Cardiac septum (tissue), 1 donor: ENCODE measurements at regions not wholly inside any gene's neighbourhood (a gene's known extent, or its start where the extent isn't known, plus 50 kb on each side); places are given as distances from the start of the nearest gene placed in this dataset.

Experiments used
- DNase-seq: peaks from one replicate; pipeline ENCODE4 v3.0.0-alpha.2; 2020; ENCODE audit warnings: low spot score
- intact Hi-C: fragments of 100-400 bp; cut with DNase I; formaldehyde crosslinking; loops from one replicate; pipeline ENCODE4 v1.14.0; 2022
- donor health status: DM: no; HTN: no; CAD: no.

- DNase-seq, result no peak
- intact Hi-C loops, result no loop called here
Measured at GRCh38 chr1:239758756-239759155, 332.9 kb upstream of the FMN2 start.

DNA sequence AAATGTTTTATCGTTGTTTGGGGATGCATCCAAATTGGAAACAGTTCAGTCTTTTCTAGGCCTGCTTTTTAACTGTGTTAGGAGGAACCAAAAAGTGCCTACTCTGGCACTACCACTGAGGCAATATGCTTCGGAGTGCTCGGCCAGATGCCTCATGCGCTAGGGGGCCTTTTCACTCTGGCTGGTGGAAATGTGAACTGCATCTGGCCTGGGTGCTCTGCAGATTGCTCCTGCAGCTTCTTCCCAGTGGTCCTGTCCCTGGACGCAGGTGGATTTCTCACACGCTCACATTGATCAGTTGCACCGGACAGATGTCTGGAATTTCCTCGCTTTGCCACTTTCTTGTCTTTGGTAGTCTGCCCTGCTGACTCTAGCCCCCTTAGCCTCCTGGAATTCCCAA lies 330.2 kb upstream of the FMN2 start:
- intact Hi-C loops, result no loop called here

GRCh38 chr1:239763850-239764249 lies 327.8 kb upstream of the FMN2 start:
- intact Hi-C loops, result no loop called here
- DNase-seq, result no peak

More for the DNA sequence above, 330.2 kb upstream of the FMN2 start:
- DNase-seq, result no peak

DNA sequence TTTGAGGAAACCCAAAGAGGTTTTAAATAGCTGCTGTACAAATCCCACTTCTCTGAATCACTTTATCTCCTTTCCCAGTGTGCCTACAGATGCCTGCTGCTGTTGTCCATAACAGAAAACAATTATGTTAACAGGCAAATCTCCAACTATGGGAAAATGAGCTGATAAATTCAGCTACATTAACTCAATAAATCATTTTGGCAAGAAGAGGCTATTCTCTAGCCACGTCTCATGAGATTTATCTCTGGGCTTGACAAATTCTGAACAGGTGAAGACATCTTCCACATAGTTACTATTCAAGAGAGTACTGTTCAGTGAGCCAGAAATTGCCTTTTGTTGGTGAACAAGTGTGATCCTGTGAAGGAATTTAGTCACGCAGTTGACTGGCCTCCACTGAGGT lies 327.1 kb upstream of the FMN2 start:
- DNase-seq, result no peak
- intact Hi-C loops, result no loop called here

- no peak for DNase-seq
- intact Hi-C loops, result no loop called here
Measured at GRCh38 chr1:239765163-239765562, 326.5 kb upstream of the FMN2 start.

DNA sequence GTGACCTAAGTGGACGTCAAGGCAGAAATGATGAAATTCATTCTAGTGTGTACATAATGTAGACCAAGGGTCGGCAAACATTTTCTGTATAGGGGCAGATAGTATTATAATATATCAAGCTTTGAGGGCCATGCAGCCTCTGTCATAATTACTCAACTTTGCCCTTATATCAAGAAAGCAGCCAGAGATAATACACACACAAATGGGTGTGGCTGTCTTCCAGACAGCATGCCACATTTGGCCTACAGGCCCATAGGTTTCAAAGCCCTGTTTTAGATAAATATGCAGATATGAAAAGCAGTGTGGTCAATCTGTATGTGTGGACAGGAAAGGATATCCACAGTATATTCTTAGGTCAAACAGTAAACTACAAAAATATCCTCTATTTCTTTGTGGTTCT lies 320.1 kb upstream of the FMN2 start:
- no peak for DNase-seq
- intact Hi-C loops, result no loop called here

- intact Hi-C loops, result no loop called here
- DNase-seq, result no peak
Measured at GRCh38 chr1:239772446-239772845, 319.2 kb upstream of the FMN2 start.

DNA sequence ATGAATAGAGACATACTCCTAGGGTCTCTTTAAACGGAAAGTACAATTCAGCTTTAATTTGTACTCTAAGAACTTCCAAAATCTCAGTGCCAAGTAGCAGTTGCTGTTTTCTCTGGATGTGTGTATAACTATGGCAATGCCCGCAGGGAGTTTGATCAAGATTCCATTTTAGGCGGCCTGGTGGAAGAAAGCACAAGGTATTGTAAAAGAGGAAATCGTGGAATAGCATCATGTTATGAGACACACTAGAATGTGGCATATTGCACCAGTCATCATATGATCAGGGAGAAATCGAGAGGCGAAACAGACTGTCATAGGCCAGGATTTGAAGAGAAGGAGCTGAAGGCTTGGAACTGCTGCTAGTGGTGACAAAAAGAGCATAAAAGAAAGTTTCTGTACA lies 316.2 kb upstream of the FMN2 start:
- no peak for DNase-seq
- intact Hi-C loops, result no loop called here

- intact Hi-C loops, result no loop called here
- no peak for DNase-seq
Measured at GRCh38 chr1:239778208-239778813, 313.4 kb upstream of the FMN2 start.

- intact Hi-C loops, result no loop called here
- no peak for DNase-seq
Measured at GRCh38 chr1:239779962-239780361, 311.7 kb upstream of the FMN2 start.

- intact Hi-C loops, result no loop called here
- no peak for DNase-seq
Measured at GRCh38 chr1:239784896-239785295, 306.8 kb upstream of the FMN2 start.

DNA sequence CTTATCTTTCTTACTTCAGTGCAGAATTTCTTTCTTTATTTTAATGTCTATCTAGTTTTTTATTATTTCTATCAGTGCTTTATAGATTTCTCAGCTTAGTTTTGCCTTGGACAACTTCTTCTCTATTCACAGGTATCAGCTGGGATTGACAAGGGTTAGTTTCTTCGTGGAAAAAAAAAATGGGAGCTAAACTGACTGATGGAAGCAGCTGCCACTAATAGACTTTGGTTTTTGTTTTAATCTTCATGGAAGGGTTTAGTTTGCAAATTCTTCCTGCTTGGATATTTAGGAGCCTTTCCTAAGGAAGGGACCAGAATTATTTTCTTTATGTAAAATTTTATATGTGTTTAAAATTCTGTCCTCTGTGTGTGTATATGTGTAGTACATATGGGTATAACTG lies 306.1 kb upstream of the FMN2 start:
- intact Hi-C loops, result no loop called here
- DNase-seq, result no peak

DNA sequence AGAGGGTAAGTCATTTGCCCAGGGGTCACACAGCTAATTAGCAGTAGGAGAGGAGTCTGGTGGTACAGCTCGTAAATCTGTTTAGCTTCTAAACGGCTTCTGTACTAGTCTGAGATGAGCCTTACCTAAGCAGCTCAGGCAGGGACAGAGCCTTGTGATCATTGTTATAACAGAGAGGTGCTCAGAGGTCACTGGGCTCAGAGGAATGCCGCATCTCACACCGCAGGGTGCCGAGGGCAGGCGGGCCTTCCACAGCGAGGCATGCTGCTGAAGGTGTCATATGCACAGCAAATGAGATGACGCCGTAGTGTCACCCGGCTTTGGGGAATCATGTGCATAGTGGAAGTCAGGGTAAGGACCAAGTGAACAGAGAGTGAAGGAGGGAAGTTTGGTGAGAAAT lies 305.2 kb upstream of the FMN2 start:
- no peak for DNase-seq
- intact Hi-C loops, result no loop called here

DNA sequence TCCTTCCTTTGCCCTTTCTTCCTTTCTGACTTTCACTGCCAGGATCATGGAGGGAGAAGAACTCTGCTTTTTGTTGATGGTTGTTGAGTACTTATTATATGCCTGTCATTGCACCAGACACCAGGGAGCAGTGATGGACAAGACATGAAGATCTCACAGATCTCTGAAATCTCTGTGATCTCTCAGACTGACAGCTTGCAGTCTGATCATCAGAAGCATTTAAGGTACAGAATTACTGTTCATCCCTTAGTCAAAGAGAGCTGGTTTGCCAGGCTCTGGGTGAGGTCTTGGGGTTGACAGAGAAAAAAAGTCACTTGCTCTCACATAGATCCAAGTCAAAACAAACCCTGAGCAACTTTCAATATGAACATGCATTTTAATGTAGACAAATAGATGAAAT lies 299.5 kb upstream of the FMN2 start:
- intact Hi-C loops, result no loop called here
- no peak for DNase-seq

- intact Hi-C loops, result no loop called here
- DNase-seq, result no peak
Measured at GRCh38 chr1:239795304-239795703, 296.4 kb upstream of the FMN2 start.

DNA sequence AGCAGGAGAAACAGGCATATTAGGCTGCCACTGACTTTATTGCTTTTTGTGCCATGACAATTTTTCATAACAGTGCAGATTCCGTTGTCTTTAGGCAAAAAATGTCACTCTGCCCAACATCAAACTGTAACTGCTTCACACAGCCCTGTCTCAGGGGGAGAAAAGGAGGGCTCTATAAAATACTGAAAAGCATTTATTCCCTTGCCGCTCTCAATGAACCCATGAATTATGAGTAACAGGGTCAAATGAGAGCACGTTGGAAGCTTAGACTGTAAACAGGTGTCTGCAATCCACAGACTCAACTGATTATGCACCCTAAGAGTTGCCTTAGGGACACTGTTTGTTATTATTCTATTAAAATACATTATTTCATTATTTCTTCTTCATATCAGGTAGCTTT lies 292.1 kb upstream of the FMN2 start:
- intact Hi-C loops, result no loop called here
- no peak for DNase-seq

GRCh38 chr1:239800861-239801260 lies 290.8 kb upstream of the FMN2 start:
- no peak for DNase-seq
- intact Hi-C loops, result no loop called here

DNA sequence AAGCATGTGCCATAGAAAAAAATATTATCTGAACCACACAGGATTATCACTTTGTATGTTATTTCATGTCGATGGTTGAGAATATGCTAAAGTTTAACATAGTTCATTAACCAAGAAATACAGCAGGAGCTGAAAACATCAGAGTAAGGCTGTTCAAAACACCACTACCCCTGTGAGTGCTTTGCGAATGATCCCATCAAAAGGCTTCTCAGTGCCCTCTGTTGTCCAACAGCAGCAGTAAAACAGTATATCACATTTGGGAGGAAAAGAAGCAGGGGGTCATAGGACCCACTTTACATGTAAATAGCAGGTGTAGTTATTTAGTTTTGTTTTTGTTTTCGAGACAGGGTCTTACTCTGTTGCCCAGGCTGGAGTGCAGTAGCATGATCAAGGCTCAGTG lies 289.4 kb upstream of the FMN2 start:
- intact Hi-C loops, result no loop called here
- no peak for DNase-seq

DNA sequence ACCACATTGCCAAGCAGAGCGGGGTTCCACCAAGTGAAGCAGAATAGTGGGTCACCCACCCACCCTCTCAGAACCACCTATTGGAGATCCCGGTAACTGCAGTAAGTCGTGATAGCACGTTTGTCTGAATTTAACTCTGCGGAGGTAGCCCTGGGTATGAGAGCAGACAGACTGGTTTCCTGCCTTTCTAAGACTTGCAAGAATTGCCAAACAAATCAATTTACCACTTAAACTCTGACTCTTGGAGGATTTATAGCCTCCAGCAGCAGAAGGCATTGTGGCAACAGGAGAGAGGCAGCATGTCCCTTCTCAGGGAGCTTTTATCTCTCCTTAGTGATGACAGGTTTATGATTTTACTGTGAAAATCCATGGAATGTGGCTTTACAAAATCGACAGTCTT lies 287.9 kb upstream of the FMN2 start:
- intact Hi-C loops, result no loop called here
- no peak for DNase-seq

DNA sequence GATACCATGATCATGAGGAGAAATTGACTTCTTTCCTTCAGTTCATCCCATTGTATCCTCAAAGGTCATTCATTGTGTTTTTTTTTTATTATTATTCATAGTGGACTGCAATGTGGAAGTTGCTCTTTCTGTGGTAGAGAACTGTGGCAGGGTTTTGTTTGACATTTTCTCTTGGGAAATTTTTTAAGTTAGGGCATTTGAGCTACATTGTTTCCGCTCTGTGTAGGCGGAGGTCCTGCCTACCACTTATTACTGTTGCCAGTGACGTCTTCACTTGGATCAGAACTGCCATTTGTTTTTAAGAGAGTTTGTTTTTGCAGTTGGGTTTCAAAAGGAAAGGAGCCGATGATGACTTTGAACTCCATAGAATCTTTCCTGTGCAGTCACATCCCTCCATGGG lies 287.4 kb upstream of the FMN2 start:
- no peak for DNase-seq
- intact Hi-C loops, result no loop called here

GRCh38 chr1:239805042-239805441 lies 286.6 kb upstream of the FMN2 start:
- intact Hi-C loops, result no loop called here
- no peak for DNase-seq
